ENCODE measurements at regions not wholly inside any gene's neighbourhood (a gene's known extent, or its start where the extent isn't known, plus 50 kb on each side); places are given as distances from the start of the nearest gene placed in this dataset.

GRCh38 chr3:177931346-177931745 lies 604.9 kb upstream of the KCNMB2 start:
- no peak for DNase-seq

- no peak for DNase-seq
Observed at GRCh38 chr3:177932346-177932745, 603.9 kb upstream of the KCNMB2 start.

GRCh38 chr3:177932750-177933660 lies 603.2 kb upstream of the KCNMB2 start:
- DNase-seq: no peak

GRCh38 chr3:177934001-177934891 lies 602.0 kb upstream of the KCNMB2 start:
- no peak for DNase-seq

GRCh38 chr3:177935047-177935446 lies 601.2 kb upstream of the KCNMB2 start:
- DNase-seq: no peak

GRCh38 chr3:177936721-177937120 lies 599.5 kb upstream of the KCNMB2 start:
- no peak for DNase-seq

- DNase-seq: no peak
Observed at GRCh38 chr3:177942911-177943310, 593.3 kb upstream of the KCNMB2 start.

GRCh38 chr3:177944228-177944661 lies 592.0 kb upstream of the KCNMB2 start:
- DNase-seq: no peak

- DNase-seq: no peak
Observed at GRCh38 chr3:177946048-177946447, 590.2 kb upstream of the KCNMB2 start.

GRCh38 chr3:177946497-177946896 lies 589.7 kb upstream of the KCNMB2 start:
- no peak for DNase-seq

GRCh38 chr3:177946936-177947335 lies 589.3 kb upstream of the KCNMB2 start:
- no peak for DNase-seq

GRCh38 chr3:177947901-177948300 lies 588.3 kb upstream of the KCNMB2 start:
- DNase-seq: no peak

GRCh38 chr3:177948716-177949425 lies 587.4 kb upstream of the KCNMB2 start:
- DNase-seq: no peak

- no peak for DNase-seq
Observed at GRCh38 chr3:177959188-177959587, 577.0 kb upstream of the KCNMB2 start.

- no peak for DNase-seq
Observed at GRCh38 chr3:177960014-177960413, 576.2 kb upstream of the KCNMB2 start.

- DNase-seq: no peak
Observed at GRCh38 chr3:177960722-177961121, 575.5 kb upstream of the KCNMB2 start.

GRCh38 chr3:177961784-177962183 lies 574.5 kb upstream of the KCNMB2 start:
- DNase-seq: no peak

GRCh38 chr3:177966493-177966892 lies 569.7 kb upstream of the KCNMB2 start:
- no peak for DNase-seq

GRCh38 chr3:177968891-177969290 lies 567.3 kb upstream of the KCNMB2 start:
- DNase-seq: no peak

- no peak for DNase-seq
Observed at GRCh38 chr3:177973241-177973840, 562.9 kb upstream of the KCNMB2 start.

- no peak for DNase-seq
Observed at GRCh38 chr3:177976241-177976640, 560.0 kb upstream of the KCNMB2 start.

- no peak for DNase-seq
Observed at GRCh38 chr3:177976866-177977265, 559.4 kb upstream of the KCNMB2 start.

Data from stimulated activated CD4-positive, alpha-beta T cell treated with anti-CD3 and anti-CD28 coated beads, Interleukin-4, amount 100 ng/mL, for 1 hour (primary cell).